ENCODE measurements at regions not wholly inside any gene's neighbourhood (a gene's known extent, or its start where the extent isn't known, plus 50 kb on each side); places are given as distances from the start of the nearest gene placed in this dataset.

DNA sequence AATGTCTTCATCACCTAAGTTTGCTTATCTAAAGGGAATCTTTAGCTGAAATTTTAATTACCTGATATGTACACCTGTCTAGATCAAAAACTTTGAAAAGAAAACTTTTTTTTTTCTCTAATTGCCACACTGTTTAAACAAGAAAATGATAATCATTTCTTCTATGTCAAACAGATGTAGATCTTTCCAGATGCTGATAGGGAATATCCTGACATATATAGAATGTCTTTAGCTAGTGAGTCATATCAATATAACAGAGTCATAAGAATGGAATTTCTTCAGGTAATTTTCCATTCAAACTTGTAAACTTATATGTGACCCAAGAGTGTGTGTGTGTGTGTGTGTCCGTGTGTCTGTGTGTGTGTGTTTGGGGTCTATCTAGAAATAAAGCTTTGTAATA lies 271.9 kb downstream of the GPM6A start:
- H4K91ac ChIP-seq (replicated peaks; ENCODE audit: insufficient read length, low read length) = no peak overlapping the region
- no peak overlapping the region for H3K4me2 ChIP-seq (ENCODE audit: insufficient read depth in 1 of 2, low read depth in 2 of 2, low read length in 2 of 2)
- H2AK5ac ChIP-seq (ENCODE audit: low read depth, low read length) = no peak overlapping the region
- 83% methylated on average over 1 of the region's 1 CpG; no CpG with 5 or more reads in 1 of the 2 experiments for WGBS, 2 experiments (ENCODE audit: extremely low coverage in 1 of 2, insufficient coverage in 1 of 2, insufficient read length in 1 of 2, insufficient replicate concordance in 2 of 2, low coverage in 1 of 2, low lambda C conversion rate in 2 of 2, missing lambda C conversion rate in 1 of 2)
- no peak overlapping the region for H2BK120ac ChIP-seq (replicated peaks; ENCODE audit: low read depth, low read length)
- no peak overlapping the region for H3K18ac ChIP-seq (ENCODE audit: extremely low read depth, low read length)
- H2BK20ac ChIP-seq (ENCODE audit: low read length) = no peak overlapping the region
- H3K56ac ChIP-seq (replicated peaks; ENCODE audit: insufficient read length, low read depth, low read length) = no peak overlapping the region
- no peak overlapping the region for H3K9ac ChIP-seq (replicated peaks in 1 of 4; ENCODE audit: extremely low read depth in 1 of 4, low read depth in 3 of 4, low read length in 3 of 4)
- H3K4me1 ChIP-seq (replicated peaks in 1 of 4; ENCODE audit: control insufficient read depth in 3 of 4, insufficient read depth in 4 of 4, low read length in 3 of 4) = no peaks in the 10 kb centered on the region
- H3K4me3 ChIP-seq (ENCODE audit: extremely low read depth in 1 of 4, insufficient read depth in 2 of 4, low read depth in 3 of 4, low read length in 4 of 4) = no peak overlapping the region
- no peak overlapping the region for H4K8ac ChIP-seq (ENCODE audit: extremely low read depth, insufficient read depth, low read length)
- no peak for TF ChIP-seq SIRT6 (IDR thresholded peaks at IDR 0.05; ENCODE audit: low read length)
- no peak for TF ChIP-seq RBBP5 (IDR thresholded peaks at IDR 0.05; ENCODE audit: borderline replicate concordance, low read depth, low read length)
- no peak for TF ChIP-seq PHF8 (conservative IDR thresholded peaks at IDR 0.05; ENCODE audit: low read depth, low read length)
- no peak for TF ChIP-seq POLR2A (IDR thresholded peaks at IDR 0.05; ENCODE audit: control extremely low read depth in 1 of 2, low read depth in 2 of 2, low read length in 2 of 2)
- H3K14ac ChIP-seq (ENCODE audit: insufficient read length) = no peak overlapping the region
- no peak overlapping the region for H2BK5ac ChIP-seq (ENCODE audit: low read depth, low read length)
- no peak overlapping the region for H2AFZ ChIP-seq (ENCODE audit: low read length)
- DNase-seq (ENCODE audit: low read depth in 1 of 2, low spot score in 2 of 2) (no peak), FAIRE-seq (no peak)
- no peak overlapping the region for H2BK15ac ChIP-seq (ENCODE audit: low read length)
- no peak overlapping the region for H3K27ac ChIP-seq (ENCODE audit: low read depth, low read length)
- H3K23ac ChIP-seq (ENCODE audit: insufficient read length) = no peak overlapping the region
- POLR2A ChIA-PET (ENCODE audit: partially characterized antibody) = no interaction called here
- H3K36me3 ChIP-seq (ENCODE audit: control insufficient read depth in 2 of 4, insufficient read depth in 4 of 4, low read length in 3 of 4) = no peaks in the 10 kb centered on the region
- no peaks in the 10 kb centered on the region for H4K20me1 ChIP-seq (replicated peaks in 1 of 2; ENCODE audit: control insufficient read depth in 1 of 2, insufficient read depth in 2 of 2, low read length in 2 of 2)
- no peaks in the 10 kb centered on the region for H3K79me1 ChIP-seq (ENCODE audit: low read depth, low read length)
- H4K5ac ChIP-seq (ENCODE audit: insufficient read length, low read depth, low read length) = no peak overlapping the region
- no peak overlapping the region for H2BK12ac ChIP-seq (ENCODE audit: low read depth, low read length)
- H3K79me2 ChIP-seq (ENCODE audit: control insufficient read depth in 1 of 2, insufficient read depth in 2 of 2, low read length in 2 of 2) = no peaks in the 10 kb centered on the region
- CTCF ChIA-PET (ENCODE audit: partially characterized antibody) = interaction anchor here (0.7 to 0.9 kb wide), 2 partner anchors 31 to 96 kb away, joined by 3 read pairs; no protein-coding TSS in a partner anchor
- no peaks in the 10 kb centered on the region for H3K27me3 ChIP-seq (replicated peaks in 1 of 4; ENCODE audit: control insufficient read depth in 3 of 4, extremely low read depth in 1 of 4, insufficient read depth in 3 of 4, low read length in 3 of 4)
- H3K4ac ChIP-seq (replicated peaks; ENCODE audit: insufficient read length, low read depth, low read length) = no peak overlapping the region
- 0 out of 4 replicates have a peak, but pooled peaks cover 0 to 4% of the 10 kb centered on the region in 2 experiments for H3K9me3 ChIP-seq (ENCODE audit: insufficient read depth in 2 of 2, low read depth in 1 of 2, low read length in 1 of 2)
- no peaks in the 10 kb centered on the region; the same call in 1 of the 2 replicates for H3K23me2 ChIP-seq (ENCODE audit: low read depth, low read length)

All from H1 (cell line).